SK-N-SH (cell line): ENCODE measurements at regions not wholly inside any gene's neighbourhood (a gene's known extent, or its start where the extent isn't known, plus 50 kb on each side); places are given as distances from the start of the nearest gene placed in this dataset.

Source experiments
- CTCF ChIP-seq: fragments of 200-600 bp; sonication (generic); IDR thresholded peaks from 2 replicates; pipeline ENCODE4 v1.6.1; 2017; ENCODE audit warnings: antibody characterized with exemption, mild to moderate bottlenecking, moderate library complexity
- ELF1 ChIP-seq: IDR thresholded peaks from 2 replicates; pipeline ENCODE4 v1.4.0; 2012
- EP300 ChIP-seq, 2 experiments: IDR thresholded peaks; 2 replicates each; pipeline versions ENCODE4 v1.4.0 to v1.6.1; 2012; ENCODE audit warnings: borderline replicate concordance in 1 of 2, low read depth in 1 of 2, low read length in 1 of 2
- EZH2phosphoT487 ChIP-seq: fragments of 200-600 bp; sonication (generic); IDR thresholded peaks from 2 replicates; pipeline ENCODE4 v1.6.1; 2017; ENCODE audit warnings: low read depth, mixed run types, mild to moderate bottlenecking, antibody characterized with exemption, moderate library complexity, borderline replicate concordance
- JUND ChIP-seq: IDR thresholded peaks from 2 replicates; pipeline ENCODE4 v1.4.0; 2012
- MAX ChIP-seq: IDR thresholded peaks from 2 replicates; pipeline ENCODE4 v1.4.0; 2012; ENCODE audit warnings: low read depth
- POLR2AphosphoS5 ChIP-seq: IDR thresholded peaks from 2 replicates; pipeline ENCODE4 v1.6.1; 2012; ENCODE audit warnings: low read depth, low read length
- RAD21 ChIP-seq: IDR thresholded peaks from 2 replicates; pipeline ENCODE4 v1.6.1; 2012; ENCODE audit warnings: mild to moderate bottlenecking, low read length
- REST ChIP-seq: IDR thresholded peaks from 2 replicates; pipeline ENCODE4 v1.6.1; 2012; ENCODE audit warnings: mild to moderate bottlenecking, low read depth, low read length, moderate library complexity
- RFX5 ChIP-seq: IDR thresholded peaks from 2 replicates; pipeline ENCODE4 v1.6.1; 2012; ENCODE audit warnings: mild to moderate bottlenecking, improper control_type of control experiment, low read length
- RXRA ChIP-seq: IDR thresholded peaks from 2 replicates; pipeline ENCODE4 v1.4.0; 2012; ENCODE audit warnings: low read depth, mild to moderate bottlenecking, borderline replicate concordance
- SIN3A ChIP-seq: IDR thresholded peaks from 2 replicates; pipeline ENCODE4 v1.6.1; 2012; ENCODE audit warnings: low read depth, mild to moderate bottlenecking, low read length, moderate library complexity, borderline replicate concordance
- TEAD4 ChIP-seq: IDR thresholded peaks from 2 replicates; pipeline ENCODE4 v1.4.0; 2012; ENCODE audit warnings: mild to moderate bottlenecking, borderline replicate concordance; ENCODE audit not compliant: insufficient read depth

GRCh38 chr18:28519997-28520396 lies 343.1 kb upstream of the CDH2 start:
- TF ChIP-seq CTCF (no peak), ELF1 (no peak), POLR2AphosphoS5 (no peak), REST (no peak), SIN3A (no peak), MAX (no peak), TEAD4 (no peak), RAD21 (no peak), RXRA (no peak), EP300 (IDR thresholded peaks at IDR 0.05; ENCODE audit: borderline replicate concordance in 1 of 2, low read depth in 1 of 2, low read length in 1 of 2) (no peak), EZH2phosphoT487 (no peak), RFX5 (no peak), JUND (no peak)
